GM19372 (cell line): ENCODE measurements at regions not wholly inside any gene's neighbourhood (a gene's known extent, or its start where the extent isn't known, plus 50 kb on each side); places are given as distances from the start of the nearest gene placed in this dataset.

Experiments
- ATAC-seq: cut with Tn5 transposase; IDR thresholded peaks from one replicate; pipeline ENCODE4 v1.9.1; 2021; ENCODE audit warnings: mild to moderate bottlenecking, low read depth, moderate library complexity; ENCODE audit not compliant: unreplicated experiment

DNA sequence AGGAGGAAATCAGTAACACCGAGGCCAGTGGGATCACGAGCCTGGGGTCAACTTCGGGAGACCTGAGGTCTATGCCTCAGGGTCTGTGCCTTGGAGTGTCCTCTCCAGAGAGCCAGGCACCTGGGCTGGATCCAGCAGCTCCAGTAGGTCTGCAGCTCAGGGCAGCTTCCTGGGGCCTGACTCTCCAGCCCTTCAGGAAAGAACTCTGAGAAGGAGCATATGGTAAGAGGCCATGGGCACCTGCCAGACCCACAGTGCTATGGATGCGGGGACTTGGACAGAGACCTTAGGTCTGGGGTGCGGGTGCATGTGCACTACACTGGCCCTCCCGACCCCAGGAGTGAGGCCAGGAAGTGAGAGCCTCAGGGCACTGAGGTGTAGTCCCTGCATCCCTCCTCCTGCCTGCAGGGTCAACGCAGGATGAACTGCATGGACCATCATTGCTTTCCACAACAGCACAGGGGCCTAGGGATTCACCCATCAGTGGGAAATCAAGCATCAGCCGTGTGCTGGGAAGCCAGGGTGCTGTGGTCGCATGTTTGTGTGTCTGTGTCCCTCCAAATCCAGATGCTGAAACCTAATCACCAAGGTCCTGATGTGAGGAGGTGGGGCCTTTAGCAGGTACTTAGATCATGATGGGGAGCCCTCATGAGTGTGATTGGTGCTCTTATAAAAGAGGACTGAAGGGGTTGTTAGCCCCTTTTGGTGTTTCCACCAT lies 210.9 kb upstream of the CST7 start:
- no peak for ATAC-seq

DNA sequence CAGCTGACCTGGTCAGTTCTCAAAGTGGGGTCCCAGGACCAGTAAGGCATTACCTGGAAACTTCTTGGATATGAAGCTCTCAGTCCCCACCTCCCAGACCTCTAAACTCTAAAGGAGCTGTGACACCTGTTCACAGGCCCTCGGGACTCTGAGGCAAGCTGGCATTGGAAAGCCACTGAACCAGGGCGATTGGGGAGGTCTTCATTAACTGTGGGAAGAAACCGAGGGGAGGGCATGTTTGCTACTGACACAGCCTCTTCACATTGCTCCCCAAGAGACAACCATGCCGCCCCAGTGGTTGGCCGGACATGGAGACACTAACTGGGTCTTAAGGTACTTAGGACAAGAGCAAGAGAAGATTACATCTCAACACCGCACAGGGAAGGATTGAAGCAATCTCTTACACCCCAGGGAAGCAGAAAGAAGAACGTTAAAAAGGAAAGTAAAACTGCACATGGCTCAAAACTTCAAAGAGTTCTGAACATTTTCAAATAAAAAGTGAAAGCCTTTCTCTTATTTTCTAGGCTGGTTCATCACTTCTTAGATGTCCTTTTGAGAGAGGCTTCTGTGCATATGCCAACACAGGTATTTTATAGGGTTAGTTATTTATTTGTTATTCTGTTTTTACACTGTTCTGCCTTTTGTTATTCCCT lies 210.0 kb upstream of the CST7 start:
- ATAC-seq = no peak

DNA sequence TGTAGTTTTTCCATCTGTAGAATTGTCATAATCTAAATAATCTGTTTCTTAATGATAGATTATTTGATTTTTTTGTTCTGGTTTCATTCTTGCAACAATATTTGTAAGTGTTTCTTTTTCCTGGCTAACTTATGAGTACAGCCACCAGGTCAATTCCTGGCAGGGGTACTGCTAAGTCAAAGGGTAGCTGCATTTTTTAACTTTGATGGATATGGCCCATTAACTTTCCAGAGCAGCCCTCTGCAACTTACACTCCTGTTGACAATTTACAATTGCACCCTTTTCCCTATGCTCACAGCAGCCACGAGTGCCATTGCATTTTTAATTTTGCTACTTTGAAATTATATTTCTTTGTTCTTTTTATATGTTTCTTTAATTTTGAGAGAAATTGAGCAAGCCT lies 209.3 kb upstream of the CST7 start:
- no peak for ATAC-seq

DNA sequence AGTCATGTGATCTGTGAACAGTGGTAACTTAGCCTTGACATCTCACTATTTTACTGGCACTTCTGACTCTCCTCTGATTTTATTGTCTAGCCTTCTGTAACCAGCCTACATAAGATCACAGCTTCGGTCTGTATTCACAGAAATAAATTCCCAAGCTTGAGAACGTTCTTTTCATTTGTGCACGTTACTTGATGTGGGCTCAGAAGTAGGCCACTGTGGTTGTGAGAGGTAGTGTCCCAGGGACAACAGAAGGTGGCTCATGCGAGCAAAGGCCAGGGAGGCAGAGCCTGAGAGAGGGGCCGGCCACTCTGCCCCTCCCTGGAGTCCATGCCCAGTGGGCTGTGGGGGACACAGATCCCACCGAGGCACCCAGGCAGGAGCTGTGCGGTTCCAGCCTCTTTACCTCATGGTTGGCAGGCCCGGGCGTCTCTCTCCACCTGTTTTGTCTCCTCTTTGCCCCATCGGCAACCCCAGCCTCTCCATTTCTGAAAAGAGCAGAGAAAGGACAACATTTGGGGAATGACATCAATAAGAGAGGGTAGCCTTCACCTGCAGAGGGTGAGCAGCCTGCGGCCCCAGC lies 207.5 kb upstream of the CST7 start:
- no peak for ATAC-seq

DNA sequence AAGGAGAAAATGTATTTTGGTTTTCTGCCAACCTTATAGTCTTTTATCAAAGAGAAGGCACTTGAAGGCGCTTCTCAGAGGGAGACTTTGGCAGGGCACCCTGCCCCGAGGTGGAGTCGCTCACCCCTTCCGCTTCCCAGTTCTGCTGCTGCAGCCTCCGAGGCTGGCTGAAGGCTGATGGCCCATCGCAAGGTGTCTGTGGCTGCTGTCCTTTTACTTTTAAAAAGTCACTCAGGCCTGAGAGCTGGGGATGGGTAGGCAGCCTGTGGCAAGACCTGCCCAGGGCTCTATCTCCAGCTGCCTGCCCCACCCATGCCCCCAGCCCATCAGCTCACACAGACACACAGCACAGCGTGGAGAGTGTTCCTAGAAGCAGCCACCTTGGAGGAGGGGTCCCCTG lies 206.6 kb upstream of the CST7 start:
- ATAC-seq = no peak

GRCh38 chr20:24742989-24743388 lies 206.1 kb upstream of the CST7 start:
- ATAC-seq = no peak

- no peak for ATAC-seq
Measured at GRCh38 chr20:24743641-24744040, 205.4 kb upstream of the CST7 start.

GRCh38 chr20:24744747-24745146 lies 204.3 kb upstream of the CST7 start:
- ATAC-seq = no peak

DNA sequence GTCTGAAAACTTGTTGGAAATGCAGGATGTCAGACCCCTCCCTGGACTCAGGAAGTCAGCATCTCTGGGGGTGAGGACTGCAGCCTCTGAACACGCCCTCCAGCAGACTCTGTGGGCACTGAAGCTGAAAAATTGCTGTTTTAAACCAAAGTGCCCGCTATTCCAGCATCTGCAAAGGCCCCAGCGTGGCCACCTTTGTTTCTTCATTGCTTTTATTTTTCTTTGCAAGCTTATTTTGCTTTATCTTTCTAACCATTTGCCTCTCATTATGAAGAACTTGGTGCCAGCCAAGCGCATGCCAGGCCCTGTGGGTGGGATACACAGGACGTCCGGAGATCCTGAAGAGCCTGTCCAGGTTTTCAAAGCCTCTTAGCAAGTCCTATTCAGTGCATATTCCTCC lies 203.9 kb upstream of the CST7 start:
- ATAC-seq = no peak

- no peak for ATAC-seq
Measured at GRCh38 chr20:24745617-24746350, 203.3 kb upstream of the CST7 start.

- ATAC-seq = no peak
Measured at GRCh38 chr20:24746351-24746685, 202.8 kb upstream of the CST7 start.

GRCh38 chr20:24747010-24747712 lies 201.9 kb upstream of the CST7 start:
- no peak for ATAC-seq

GRCh38 chr20:24747881-24748595 lies 201.0 kb upstream of the CST7 start:
- ATAC-seq = no peak

DNA sequence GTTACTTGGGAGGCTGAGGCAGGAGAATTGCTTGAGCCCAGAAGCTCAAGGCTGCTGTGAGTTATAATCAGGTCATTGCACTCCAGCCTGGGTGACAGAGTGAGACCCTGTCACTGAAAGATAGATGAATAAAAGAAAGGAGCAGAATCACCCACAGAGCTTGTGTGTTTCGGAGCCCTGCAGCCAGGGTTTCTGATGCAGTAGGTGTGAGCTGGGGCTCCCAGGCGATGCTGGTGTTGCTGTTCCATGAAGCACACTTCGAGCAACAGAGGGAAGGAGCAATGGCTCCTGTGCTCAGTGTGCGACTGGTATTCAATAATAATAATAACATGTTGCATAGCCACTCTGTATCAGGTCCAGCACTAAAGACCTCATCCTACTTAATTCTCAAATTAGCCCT lies 197.5 kb upstream of the CST7 start:
- ATAC-seq = no peak

- no peak for ATAC-seq
Measured at GRCh38 chr20:24752612-24753011, 196.5 kb upstream of the CST7 start.

GRCh38 chr20:24753130-24753529 lies 195.9 kb upstream of the CST7 start:
- no peak for ATAC-seq

- ATAC-seq = no peak
Measured at GRCh38 chr20:24754691-24755090, 194.4 kb upstream of the CST7 start.

GRCh38 chr20:24755411-24755922 lies 193.6 kb upstream of the CST7 start:
- ATAC-seq = no peak

GRCh38 chr20:24756292-24757025 lies 192.6 kb upstream of the CST7 start:
- no peak for ATAC-seq
